Endothelial cell of umbilical vein (primary cell): ENCODE measurements at regions not wholly inside any gene's neighbourhood (a gene's known extent, or its start where the extent isn't known, plus 50 kb on each side); places are given as distances from the start of the nearest gene placed in this dataset.

Experiments used
- BruUV-seq: library from RNA; stranded (reverse); fragments of 400-500 nt; replicated peaks from 2 replicates; lab custom pipeline; 2021; lab: Mats Ljungman, UMichigan
- CTCF ChIA-PET: fragments of 300-600, 350-600 bp; sonication (Branson Sonifier 250); formaldehyde crosslinking; loops from one replicate; lab custom pipeline; 2021; ENCODE audit warnings: antibody characterized with exemption, inconsistent platforms; lab: Charles Lee
- POLR2A ChIA-PET: fragments of 300-600, 350-600 bp; sonication (Branson Sonifier 250); formaldehyde crosslinking; loops from one replicate; lab custom pipeline; 2021; ENCODE audit warnings: antibody characterized with exemption, inconsistent platforms; lab: Charles Lee
- DNase-seq: peaks from one replicate; pipeline ENCODE4 v3.0.0-alpha.2; 2011; ENCODE audit warnings: low read depth, low spot score
- FAIRE-seq: peaks from 2 replicates; lab custom pipeline; 2011; peaks lifted over from hg19 to GRCh38; lab: Jason Lieb, UNC
- H2AFZ ChIP-seq: 2 replicates; pipeline ENCODE4 v1.6.0; 2012; ENCODE audit warnings: low read depth, low read length, control low read depth, inconsistent platforms
- H3K27ac ChIP-seq: 2 replicates; pipeline ENCODE4 v1.5.1; 2011; ENCODE audit warnings: low read depth, mild to moderate bottlenecking, control low read depth, low read length, moderate library complexity; ENCODE audit not compliant: insufficient read depth
- H3K27me3 ChIP-seq, 2 experiments: 2 replicates each; pipeline versions ENCODE4 v1.6.0 to v1.6.1; 2011; ENCODE audit warnings: low read length in 2 of 2, mixed read lengths in 1 of 2; ENCODE audit not compliant: control insufficient read depth in 2 of 2, insufficient read depth in 2 of 2
- H3K36me3 ChIP-seq, 2 experiments: 2 replicates in 1 of 2; 3 replicates in 1 of 2; pipeline ENCODE4 v1.5.1; 2011; ENCODE audit warnings: low read length in 2 of 2, mild to moderate bottlenecking in 1 of 2, moderate library complexity in 1 of 2; ENCODE audit not compliant: control insufficient read depth in 2 of 2, insufficient read depth in 2 of 2; ENCODE audit errors: extremely low read depth in 1 of 2
- H3K4me1 ChIP-seq: 3 replicates; pipeline ENCODE4 v1.5.1; 2011; ENCODE audit warnings: mild to moderate bottlenecking, low read length; ENCODE audit not compliant: control insufficient read depth, insufficient read depth; ENCODE audit errors: extremely low read depth
- H3K4me2 ChIP-seq: 2 replicates; pipeline ENCODE4 v1.6.1; 2011; ENCODE audit warnings: low read length, control low read depth, mixed read lengths; ENCODE audit not compliant: insufficient read depth
- H3K4me3 ChIP-seq, 3 experiments: fragments of 200-600 bp in 1 of 3; sonication (generic), shearing (Covaris generic) in 1 of 3; replicated peaks in 1 of 3; 2 replicates each; pipeline ENCODE4 v1.5.1; 2011 to 2016; ENCODE audit warnings: control low read depth in 3 of 3, low read length in 3 of 3, mild to moderate bottlenecking in 2 of 3, inconsistent platforms in 1 of 3, low read depth in 1 of 3, moderate library complexity in 1 of 3; ENCODE audit not compliant: insufficient read depth in 1 of 3
- H3K79me2 ChIP-seq: 2 replicates; pipeline ENCODE4 v1.6.0; 2012; ENCODE audit warnings: low read length, inconsistent platforms; ENCODE audit not compliant: control insufficient read depth, insufficient read depth
- H3K9ac ChIP-seq: replicated peaks from 2 replicates; pipeline ENCODE3; 2011; ENCODE audit warnings: low read length, control low read depth; ENCODE audit not compliant: insufficient read depth; ENCODE audit errors: extremely low read depth
- H3K9me1 ChIP-seq: replicated peaks from 3 replicates; pipeline ENCODE4 v1.6.0; 2011; ENCODE audit warnings: mild to moderate bottlenecking, low read length; ENCODE audit not compliant: control insufficient read depth, insufficient read depth; ENCODE audit errors: extremely low read depth
- H3K9me3 ChIP-seq: replicated peaks from 2 replicates; pipeline ENCODE4 v1.5.1; 2012; ENCODE audit warnings: low read length, inconsistent platforms; ENCODE audit not compliant: control insufficient read depth, insufficient read depth
- H4K20me1 ChIP-seq: replicated peaks from 2 replicates; pipeline ENCODE3; 2011; ENCODE audit warnings: mild to moderate bottlenecking, low read length; ENCODE audit not compliant: control insufficient read depth, insufficient read depth; ENCODE audit errors: extremely low read depth
- EZH2 ChIP-seq: IDR thresholded peaks from 2 replicates; pipeline ENCODE4 v1.6.1; 2012; ENCODE audit warnings: borderline replicate concordance, low read depth, mild to moderate bottlenecking, moderate library complexity, low read length, inconsistent platforms; ENCODE audit not compliant: severe bottlenecking
- FOS ChIP-seq: IDR thresholded peaks from 2 replicates; pipeline ENCODE4 v1.6.1; 2011; ENCODE audit warnings: mild to moderate bottlenecking, low read length, moderate library complexity, borderline replicate concordance; ENCODE audit not compliant: insufficient read depth
- GATA2 ChIP-seq: IDR thresholded peaks from 2 replicates; pipeline ENCODE4 v1.7.0; 2011; ENCODE audit warnings: low read depth, mild to moderate bottlenecking, moderate library complexity, mixed read lengths, low read length; ENCODE audit not compliant: insufficient read length, insufficient read depth
- JUN ChIP-seq: IDR thresholded peaks from 2 replicates; pipeline ENCODE4 v1.6.1; 2011; ENCODE audit warnings: borderline replicate concordance, low read depth; ENCODE audit not compliant: insufficient read length, insufficient read depth
- MAX ChIP-seq: IDR thresholded peaks from 2 replicates; pipeline ENCODE4 v1.6.1; 2011; ENCODE audit not compliant: insufficient read depth, insufficient read length
- MYC ChIP-seq: IDR thresholded peaks from one replicate; pipeline ENCODE4 v1.6.1; 2011; ENCODE audit warnings: mild to moderate bottlenecking, low read depth, low read length
- POLR2A ChIP-seq: IDR thresholded peaks from 2 replicates; pipeline ENCODE4 v1.6.1; 2012; ENCODE audit warnings: low read depth, mild to moderate bottlenecking, control low read depth, low read length
- POLR2AphosphoS5 ChIP-seq: IDR thresholded peaks from 2 replicates; pipeline ENCODE4 v1.6.1; 2012; ENCODE audit warnings: low read depth, mild to moderate bottlenecking, control low read depth, low read length, moderate library complexity; ENCODE audit not compliant: insufficient read depth
- dilution Hi-C: fragments of 300-500 bp; cut with MboI; formaldehyde crosslinking; loops from one replicate; pipeline ENCODE4 v1.15.0; 2019; ENCODE audit warnings: low sequenced_read_pairs; ENCODE audit not compliant: extremely low pct_ligation_motif_present
- intact Hi-C: fragments of 100-400 bp; cut with micrococcal nuclease; formaldehyde crosslinking; loops from one replicate; pipeline ENCODE4 v1.10.0; 2022
- TF ChIP-seq, protein P1 (sequence below), 2 donors: IDR thresholded peaks; 1 replicate in 1 of 2; 2 replicates in 1 of 2; pipeline ENCODE4 v1.5.1; 2011; ENCODE audit warnings: low read length in 2 of 2, mild to moderate bottlenecking in 2 of 2, moderate library complexity in 2 of 2, control low read depth in 1 of 2, inconsistent platforms in 1 of 2, low read depth in 1 of 2; ENCODE audit not compliant: insufficient read depth in 1 of 2; ENCODE audit errors: extremely low read depth in 1 of 2

DNA sequence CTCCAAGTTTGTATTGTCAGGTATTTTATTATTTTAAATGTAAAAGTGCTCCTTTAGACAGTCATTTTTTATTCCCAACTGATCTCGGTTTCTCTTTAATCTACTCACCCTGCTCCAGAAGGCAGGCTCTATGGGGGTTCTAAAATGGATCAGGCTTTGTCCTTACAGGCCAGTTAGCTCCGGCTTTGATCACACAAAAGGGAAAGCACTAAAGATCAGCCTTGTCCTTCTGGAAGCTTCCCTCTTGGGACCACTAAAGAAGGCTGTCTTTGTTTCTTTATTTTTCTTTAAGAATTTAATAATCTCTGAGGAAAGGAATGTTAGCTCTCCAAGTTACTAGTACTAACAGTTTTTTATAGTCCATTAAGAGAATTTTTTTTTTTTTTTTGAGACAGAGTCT is 560.5 kb upstream of the ZNF717 start:
- Histone ChIP-seq H3K4me3 (no peak overlapping the region), H3K9me3 (peaks cover 10% of the 10 kb centered on the region), H3K27me3 (no peaks in the 10 kb centered on the region), H3K4me2 (no peak overlapping the region), H3K4me1 (no peaks in the 10 kb centered on the region), H4K20me1 (no peaks in the 10 kb centered on the region), H3K9me1 (no peaks in the 10 kb centered on the region), H3K79me2 (no peaks in the 10 kb centered on the region), H2AFZ (no peak overlapping the region), H3K36me3 (no peaks in the 10 kb centered on the region), H3K9ac (no peak overlapping the region), H3K27ac (no peak overlapping the region)
- ChIA-PET POLR2A (no interaction called here), CTCF (no interaction called here)
- dilution Hi-C loops (no loop called here), intact Hi-C loops (no loop called here)
- FAIRE-seq (no peak), DNase-seq (no peak)
- TF ChIP-seq JUN (no peak), POLR2A (no peak), GATA2 (no peak), EZH2 (no peak), MYC (no peak), POLR2AphosphoS5 (no peak), FOS (no peak), MAX (no peak)
- TF ChIP-seq, protein P1, sequence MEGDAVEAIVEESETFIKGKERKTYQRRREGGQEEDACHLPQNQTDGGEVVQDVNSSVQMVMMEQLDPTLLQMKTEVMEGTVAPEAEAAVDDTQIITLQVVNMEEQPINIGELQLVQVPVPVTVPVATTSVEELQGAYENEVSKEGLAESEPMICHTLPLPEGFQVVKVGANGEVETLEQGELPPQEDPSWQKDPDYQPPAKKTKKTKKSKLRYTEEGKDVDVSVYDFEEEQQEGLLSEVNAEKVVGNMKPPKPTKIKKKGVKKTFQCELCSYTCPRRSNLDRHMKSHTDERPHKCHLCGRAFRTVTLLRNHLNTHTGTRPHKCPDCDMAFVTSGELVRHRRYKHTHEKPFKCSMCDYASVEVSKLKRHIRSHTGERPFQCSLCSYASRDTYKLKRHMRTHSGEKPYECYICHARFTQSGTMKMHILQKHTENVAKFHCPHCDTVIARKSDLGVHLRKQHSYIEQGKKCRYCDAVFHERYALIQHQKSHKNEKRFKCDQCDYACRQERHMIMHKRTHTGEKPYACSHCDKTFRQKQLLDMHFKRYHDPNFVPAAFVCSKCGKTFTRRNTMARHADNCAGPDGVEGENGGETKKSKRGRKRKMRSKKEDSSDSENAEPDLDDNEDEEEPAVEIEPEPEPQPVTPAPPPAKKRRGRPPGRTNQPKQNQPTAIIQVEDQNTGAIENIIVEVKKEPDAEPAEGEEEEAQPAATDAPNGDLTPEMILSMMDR (IDR thresholded peaks at IDR 0.05; ENCODE audit: extremely low read depth in 1 of 2, insufficient read depth in 1 of 2, low read depth in 1 of 2, low read length in 2 of 2): no peak
- BruUV-seq: no TSS peak
